Vagina (tissue), 2 donors: ENCODE measurements at regions not wholly inside any gene's neighbourhood (a gene's known extent, or its start where the extent isn't known, plus 50 kb on each side); places are given as distances from the start of the nearest gene placed in this dataset.

Experiments
- DNase-seq, 2 donors: peaks; one replicate each; pipeline ENCODE4 v3.0.0-alpha.2; 2017; ENCODE audit errors: extremely low spot score in 2 of 2
- H3K27ac ChIP-seq: fragments of 200-600 bp; sonication (generic); one replicate; pipeline ENCODE4 v1.5.1; 2019
- H3K27me3 ChIP-seq: fragments of 200-600 bp; sonication (generic); one replicate; pipeline ENCODE4 v1.5.1; 2019
- H3K36me3 ChIP-seq, 2 donors: fragments of 200-600 bp; sonication (generic); one replicate each; pipeline ENCODE4 v1.5.1; 2017 to 2019
- H3K4me1 ChIP-seq: fragments of 200-600 bp; sonication (generic); one replicate; pipeline ENCODE4 v1.5.1; 2019
- H3K4me3 ChIP-seq, 2 donors: fragments of 200-600 bp; sonication (generic); 1 replicate in 1 of 2; 2 replicates in 1 of 2; pipeline ENCODE4 v1.5.1; 2016 to 2019
- H3K9me3 ChIP-seq: fragments of 200-600 bp; sonication (generic); one replicate; pipeline ENCODE4 v1.5.1; 2019
- CTCF ChIP-seq, 3 experiments: fragments of 450-650 bp in 2 of 3; fragments of 200-600 bp in 1 of 3; sonication (generic) in 1 of 3; IDR thresholded peaks; one replicate each; pipeline ENCODE4 v1.5.1; 2017 to 2019; ENCODE audit warnings: antibody characterized with exemption in 3 of 3, mild to moderate bottlenecking in 2 of 3, moderate library complexity in 2 of 3
- POLR2A ChIP-seq, 2 donors: fragments of 450-650 bp; IDR thresholded peaks; one replicate each; pipeline ENCODE4 v1.6.1; 2017; ENCODE audit warnings: antibody characterized with exemption in 2 of 2, mild to moderate bottlenecking in 2 of 2, moderate library complexity in 2 of 2
- POLR2AphosphoS5 ChIP-seq, 2 donors: sonication (generic); formaldehyde crosslinking; IDR thresholded peaks; one replicate each; pipeline ENCODE4 v1.9.0; 2017; ENCODE audit warnings: antibody characterized with exemption in 2 of 2, mild to moderate bottlenecking in 2 of 2, low read depth in 1 of 2; ENCODE audit not compliant: insufficient read depth in 1 of 2
- intact Hi-C: fragments of 100-400 bp; cut with DNase I; formaldehyde crosslinking; loops from one replicate; pipeline ENCODE4 v1.15.1; 2023

- no peak overlapping the region for H3K27ac ChIP-seq
Observed at GRCh38 chr18:41096504-41096903, 858.5 kb upstream of the PIK3C3 start.

DNA sequence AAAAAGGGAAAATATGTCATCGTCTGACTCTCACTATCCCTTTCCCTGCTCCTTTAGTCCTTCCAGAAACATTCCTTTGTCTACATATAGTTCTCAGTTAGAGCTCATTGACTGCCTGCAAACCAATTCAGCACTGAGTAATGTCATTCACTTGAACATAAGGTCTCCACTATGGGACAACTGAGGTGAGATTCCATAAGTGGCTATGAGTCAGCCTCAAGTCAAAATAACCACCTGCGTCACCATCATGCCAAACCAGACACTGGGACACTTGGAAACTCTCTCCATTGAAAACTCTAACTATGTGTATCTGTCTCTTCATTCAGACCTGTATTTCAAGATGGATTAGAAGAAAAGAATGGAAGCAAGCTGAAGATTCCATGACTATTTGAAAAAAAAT lies 878.0 kb upstream of the PIK3C3 start:
- Histone ChIP-seq H3K27ac (no peak overlapping the region), H3K4me3 (no peak overlapping the region), H3K27me3 (no peaks in the 10 kb centered on the region), H3K4me1 (no peaks in the 10 kb centered on the region), H3K36me3 (no peaks in the 10 kb centered on the region), H3K9me3 (no peaks in the 10 kb centered on the region)
- no peak for DNase-seq
- intact Hi-C loops = no loop called here
- TF ChIP-seq POLR2A (IDR thresholded peaks at IDR 0.05) (no peak), POLR2AphosphoS5 (IDR thresholded peaks at IDR 0.05; ENCODE audit: insufficient read depth in 1 of 2, low read depth in 1 of 2) (no peak), CTCF (IDR thresholded peaks at IDR 0.05) (no peak)

More at GRCh38 chr18:41096504-41096903, 858.5 kb upstream of the PIK3C3 start:
- H3K4me3 ChIP-seq = no peak overlapping the region
- H3K4me1 ChIP-seq = no peaks in the 10 kb centered on the region
- H3K36me3 ChIP-seq = no peaks in the 10 kb centered on the region
- no peaks in the 10 kb centered on the region for H3K9me3 ChIP-seq
- TF ChIP-seq POLR2A (IDR thresholded peaks at IDR 0.05) (no peak), CTCF (IDR thresholded peaks at IDR 0.05) (no peak), POLR2AphosphoS5 (IDR thresholded peaks at IDR 0.05; ENCODE audit: insufficient read depth in 1 of 2, low read depth in 1 of 2) (no peak)
- no peak for DNase-seq
- H3K27me3 ChIP-seq = no peaks in the 10 kb centered on the region
- intact Hi-C loops = no loop called here

GRCh38 chr18:41075212-41075611 lies 879.8 kb upstream of the PIK3C3 start:
- Histone ChIP-seq H3K9me3 (no peaks in the 10 kb centered on the region), H3K36me3 (no peaks in the 10 kb centered on the region), H3K4me3 (no peak overlapping the region), H3K4me1 (no peaks in the 10 kb centered on the region), H3K27ac (no peak overlapping the region), H3K27me3 (no peaks in the 10 kb centered on the region)
- DNase-seq = no peak
- TF ChIP-seq POLR2AphosphoS5 (IDR thresholded peaks at IDR 0.05; ENCODE audit: insufficient read depth in 1 of 2, low read depth in 1 of 2) = no peak
- no peak for TF ChIP-seq POLR2A (IDR thresholded peaks at IDR 0.05)
- TF ChIP-seq CTCF (IDR thresholded peaks at IDR 0.05) = no peak
- intact Hi-C loops = no loop called here

DNA sequence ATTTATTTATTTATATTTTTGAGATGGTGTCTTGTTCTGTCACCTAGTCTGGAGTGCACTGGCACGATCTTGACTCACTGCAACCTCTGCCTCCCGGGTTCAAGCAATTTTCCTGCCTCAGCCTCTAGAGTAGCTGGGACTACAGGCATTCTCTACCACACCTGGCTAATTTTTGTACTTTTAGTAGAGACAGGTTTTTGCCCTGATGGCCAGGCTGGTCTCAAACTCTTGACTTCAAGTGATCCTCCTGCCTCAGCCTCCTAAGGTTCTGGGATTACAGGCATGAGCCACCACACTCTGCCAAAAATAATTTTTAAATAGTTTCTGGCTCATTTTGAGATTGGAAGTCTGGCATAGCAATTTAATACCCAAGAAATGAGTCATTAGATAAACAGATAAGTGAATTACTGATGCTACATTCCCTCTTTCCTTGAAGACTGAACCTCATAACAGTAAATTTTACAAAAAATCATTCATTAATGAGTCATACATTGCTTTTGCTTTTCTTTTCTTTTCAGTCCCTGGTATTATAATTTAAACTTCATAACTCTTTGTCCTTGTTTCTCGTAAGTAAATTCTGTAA lies 881.6 kb upstream of the PIK3C3 start:
- TF ChIP-seq POLR2AphosphoS5 (IDR thresholded peaks at IDR 0.05; ENCODE audit: insufficient read depth in 1 of 2, low read depth in 1 of 2) (no peak), POLR2A (IDR thresholded peaks at IDR 0.05) (no peak), CTCF (IDR thresholded peaks at IDR 0.05) (no peak)
- Histone ChIP-seq H3K36me3 (no peaks in the 10 kb centered on the region), H3K4me1 (no peaks in the 10 kb centered on the region), H3K4me3 (no peak overlapping the region), H3K27ac (no peak overlapping the region), H3K9me3 (no peaks in the 10 kb centered on the region), H3K27me3 (no peaks in the 10 kb centered on the region)
- DNase-seq = no peak
- intact Hi-C loops = no loop called here

- H3K27me3 ChIP-seq = no peaks in the 10 kb centered on the region
- no peak overlapping the region for H3K4me3 ChIP-seq
- no peak for DNase-seq
- H3K4me1 ChIP-seq = no peaks in the 10 kb centered on the region
- TF ChIP-seq POLR2AphosphoS5 (IDR thresholded peaks at IDR 0.05; ENCODE audit: insufficient read depth in 1 of 2, low read depth in 1 of 2) = no peak
- TF ChIP-seq CTCF (IDR thresholded peaks at IDR 0.05) = no peak
- no peak for TF ChIP-seq POLR2A (IDR thresholded peaks at IDR 0.05)
- intact Hi-C loops = no loop called here
- H3K27ac ChIP-seq = no peak overlapping the region
- H3K9me3 ChIP-seq = no peaks in the 10 kb centered on the region
- no peaks in the 10 kb centered on the region for H3K36me3 ChIP-seq
Observed at GRCh38 chr18:41072946-41073345, 882.1 kb upstream of the PIK3C3 start.
